Glutamatergic neuron (in vitro differentiated cells): ENCODE measurements at regions not wholly inside any gene's neighbourhood (a gene's known extent, or its start where the extent isn't known, plus 50 kb on each side); places are given as distances from the start of the nearest gene placed in this dataset.
A peak's percentile ranks its signal among the peaks of the same experiment; 100 is the strongest.

Source experiments
- DNase-seq: peaks from one replicate; pipeline ENCODE4 v3.0.0; 2022
- H3K27ac Mint-ChIP-seq: one replicate; pipeline ENCODE4 v1.8.0; 2020; ENCODE audit warnings: mild to moderate bottlenecking, mixed read lengths, inconsistent platforms; ENCODE audit not compliant: unreplicated experiment
- H3K27me3 Mint-ChIP-seq: one replicate; pipeline ENCODE4 v1.8.0; 2020; ENCODE audit warnings: mild to moderate bottlenecking, moderate library complexity, mixed read lengths, inconsistent platforms; ENCODE audit not compliant: unreplicated experiment
- H3K36me3 Mint-ChIP-seq: one replicate; pipeline ENCODE4 v1.8.0; 2020; ENCODE audit warnings: mild to moderate bottlenecking, mixed read lengths, inconsistent platforms; ENCODE audit not compliant: unreplicated experiment
- H3K4me1 Mint-ChIP-seq: one replicate; pipeline ENCODE4 v1.8.0; 2020; ENCODE audit warnings: mild to moderate bottlenecking, low read depth, mixed read lengths, inconsistent platforms; ENCODE audit not compliant: unreplicated experiment
- H3K4me3 Mint-ChIP-seq: one replicate; pipeline ENCODE4 v1.8.0; 2020; ENCODE audit warnings: mild to moderate bottlenecking, mixed read lengths, inconsistent platforms; ENCODE audit not compliant: unreplicated experiment
- H3K9me3 Mint-ChIP-seq: one replicate; pipeline ENCODE4 v1.8.0; 2020; ENCODE audit warnings: mild to moderate bottlenecking, moderate library complexity, mixed read lengths, inconsistent platforms; ENCODE audit not compliant: unreplicated experiment
- TF ChIP-seq, protein P1 (sequence below): fragments of 200-600 bp; sonication (generic); IDR thresholded peaks from one replicate; pipeline ENCODE4 v1.5.0; 2021; ENCODE audit not compliant: partially characterized antibody, unreplicated experiment

DNA sequence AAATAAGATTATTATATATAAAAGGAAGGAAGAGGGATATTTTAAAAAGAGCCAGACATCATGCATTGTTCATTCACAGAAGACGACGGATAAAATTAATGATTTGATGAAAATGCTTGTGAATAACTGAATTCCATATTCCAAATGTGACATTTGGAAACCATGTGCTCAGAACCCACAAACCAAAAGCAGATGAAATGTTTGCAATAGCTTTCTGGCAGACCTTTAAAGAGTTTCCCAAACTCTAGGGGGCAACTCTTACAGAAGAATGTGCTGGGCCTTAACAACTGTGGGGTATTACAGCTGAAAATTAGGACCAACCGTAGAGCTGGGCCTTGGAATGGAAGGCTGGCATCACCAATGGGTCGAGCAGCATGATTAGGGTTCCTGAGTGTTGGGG, 471.0 kb downstream of the EFNA5 start:
- Mint-ChIP-seq H3K27ac (no peak overlapping the region), H3K4me3 (no peak overlapping the region), H3K36me3 (no peaks in the 10 kb centered on the region), H3K9me3 (peaks cover 3% of the 10 kb centered on the region), H3K4me1 (peaks cover 12% of the 10 kb centered on the region), H3K27me3 (no peaks in the 10 kb centered on the region)
- DNase-seq = no peak
- TF ChIP-seq, protein P1, sequence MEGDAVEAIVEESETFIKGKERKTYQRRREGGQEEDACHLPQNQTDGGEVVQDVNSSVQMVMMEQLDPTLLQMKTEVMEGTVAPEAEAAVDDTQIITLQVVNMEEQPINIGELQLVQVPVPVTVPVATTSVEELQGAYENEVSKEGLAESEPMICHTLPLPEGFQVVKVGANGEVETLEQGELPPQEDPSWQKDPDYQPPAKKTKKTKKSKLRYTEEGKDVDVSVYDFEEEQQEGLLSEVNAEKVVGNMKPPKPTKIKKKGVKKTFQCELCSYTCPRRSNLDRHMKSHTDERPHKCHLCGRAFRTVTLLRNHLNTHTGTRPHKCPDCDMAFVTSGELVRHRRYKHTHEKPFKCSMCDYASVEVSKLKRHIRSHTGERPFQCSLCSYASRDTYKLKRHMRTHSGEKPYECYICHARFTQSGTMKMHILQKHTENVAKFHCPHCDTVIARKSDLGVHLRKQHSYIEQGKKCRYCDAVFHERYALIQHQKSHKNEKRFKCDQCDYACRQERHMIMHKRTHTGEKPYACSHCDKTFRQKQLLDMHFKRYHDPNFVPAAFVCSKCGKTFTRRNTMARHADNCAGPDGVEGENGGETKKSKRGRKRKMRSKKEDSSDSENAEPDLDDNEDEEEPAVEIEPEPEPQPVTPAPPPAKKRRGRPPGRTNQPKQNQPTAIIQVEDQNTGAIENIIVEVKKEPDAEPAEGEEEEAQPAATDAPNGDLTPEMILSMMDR = no peak

DNA sequence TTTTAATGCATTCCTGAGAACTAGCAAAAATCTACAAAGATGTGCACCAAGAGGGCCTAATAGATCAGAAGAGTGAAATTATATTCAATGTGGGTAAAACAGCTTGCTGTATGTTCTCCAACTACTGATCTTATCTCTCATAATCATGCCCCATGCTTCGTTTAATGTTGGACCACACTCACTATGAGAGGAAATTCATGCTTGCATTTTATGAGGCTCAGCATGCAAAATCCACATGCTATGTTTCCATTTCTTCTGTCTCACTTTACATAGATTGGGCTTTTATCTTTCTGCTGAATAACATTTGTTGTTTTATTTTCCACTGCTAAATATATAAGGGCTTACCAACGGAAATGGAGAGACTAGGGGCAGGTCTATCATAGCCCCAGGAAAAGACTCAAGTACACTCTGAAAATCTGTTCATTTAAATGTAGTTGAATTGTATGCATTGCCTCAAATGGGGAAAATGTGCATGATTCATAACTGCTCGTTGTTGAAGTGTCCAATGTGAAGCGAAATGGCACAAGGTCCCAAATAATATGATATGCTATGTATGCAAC, 474.2 kb downstream of the EFNA5 start:
- no peak overlapping the region for H3K27ac Mint-ChIP-seq
- no peaks in the 10 kb centered on the region for H3K36me3 Mint-ChIP-seq
- H3K9me3 Mint-ChIP-seq = peaks cover 3% of the 10 kb centered on the region
- no peaks in the 10 kb centered on the region for H3K27me3 Mint-ChIP-seq
- no peak overlapping the region for H3K4me3 Mint-ChIP-seq
- TF ChIP-seq, protein P1 = no peak
- no peak for DNase-seq
- peaks cover 18% of the 10 kb centered on the region for H3K4me1 Mint-ChIP-seq

DNA sequence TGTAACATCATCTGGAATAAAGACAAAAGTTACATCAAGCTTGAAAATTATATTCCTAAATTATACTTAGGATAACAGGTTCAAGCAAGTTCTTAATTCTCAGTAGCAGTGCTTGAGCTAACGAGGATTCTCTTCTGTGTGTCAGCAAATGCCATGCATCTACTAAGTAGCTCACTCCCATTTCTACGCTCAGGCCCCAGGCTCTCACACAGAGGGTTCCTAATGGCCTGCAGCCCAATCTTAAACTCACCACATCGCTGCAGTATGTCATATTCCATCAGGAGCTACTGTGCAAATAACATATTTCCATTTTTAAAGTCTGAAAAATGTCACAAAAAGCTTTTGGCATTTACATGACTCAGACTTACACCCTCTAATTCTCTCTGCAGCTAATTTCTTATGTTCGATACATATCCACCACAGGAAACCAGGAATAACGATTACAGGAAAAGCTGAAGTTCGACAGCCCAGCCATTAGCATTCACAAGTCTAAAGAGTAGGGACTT, 474.8 kb downstream of the EFNA5 start:
- Mint-ChIP-seq H3K9me3 (peaks cover 3% of the 10 kb centered on the region), H3K27ac (peak overlapping the region; percentile 57), H3K4me1 (peaks cover 18% of the 10 kb centered on the region), H3K4me3 (no peak overlapping the region), H3K27me3 (no peaks in the 10 kb centered on the region), H3K36me3 (no peaks in the 10 kb centered on the region)
- DNase-seq = peak; percentile 23
- TF ChIP-seq, protein P1 = no peak

DNA sequence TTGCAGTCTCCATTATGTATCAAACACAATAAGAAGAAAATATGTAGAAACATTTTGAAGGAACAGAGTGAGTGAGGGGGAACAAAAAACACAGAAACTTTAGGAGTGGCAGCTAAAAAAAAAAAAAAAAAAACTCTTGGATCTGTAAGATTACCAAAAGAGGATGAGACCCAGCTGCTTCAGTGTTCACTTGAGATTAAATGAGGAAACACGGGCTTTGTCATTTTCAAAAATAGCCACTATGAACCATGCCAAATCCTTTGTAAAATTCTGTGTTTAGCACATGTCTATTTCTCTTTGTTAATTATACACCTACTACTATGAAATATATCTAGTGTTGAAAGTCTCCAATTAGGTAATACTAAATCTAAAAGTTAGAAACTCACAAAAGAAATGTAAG, 485.9 kb downstream of the EFNA5 start:
- TF ChIP-seq, protein P1 = no peak
- Mint-ChIP-seq H3K36me3 (peaks cover 13% of the 10 kb centered on the region), H3K4me3 (no peak overlapping the region), H3K9me3 (peaks cover 1% of the 10 kb centered on the region), H3K27me3 (no peaks in the 10 kb centered on the region), H3K27ac (no peak overlapping the region), H3K4me1 (no peaks in the 10 kb centered on the region)
- no peak for DNase-seq

DNA sequence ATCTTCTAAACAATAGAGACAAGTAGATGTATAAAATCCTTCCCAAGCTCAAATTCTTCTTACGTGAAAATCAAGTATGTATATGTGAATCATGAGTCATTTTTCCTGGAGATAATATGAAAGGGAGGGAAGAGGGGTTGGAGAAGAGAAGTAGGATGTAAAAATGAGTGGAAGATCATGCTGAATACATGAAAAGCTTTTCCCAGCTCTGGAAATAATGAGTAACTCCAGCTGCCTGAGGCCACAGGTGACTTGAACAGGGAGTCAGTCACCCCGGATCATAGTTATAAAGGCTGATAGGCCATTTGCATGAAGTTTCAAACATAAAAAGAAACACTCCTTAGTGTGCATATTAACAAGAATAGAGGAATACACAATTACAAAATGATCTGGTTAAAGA, 486.7 kb downstream of the EFNA5 start:
- TF ChIP-seq, protein P1 = no peak
- Mint-ChIP-seq H3K27ac (no peak overlapping the region), H3K9me3 (peaks cover 1% of the 10 kb centered on the region), H3K4me3 (no peak overlapping the region), H3K27me3 (no peaks in the 10 kb centered on the region), H3K36me3 (peaks cover 13% of the 10 kb centered on the region), H3K4me1 (no peaks in the 10 kb centered on the region)
- no peak for DNase-seq
